Epithelial cell of esophagus (primary cell): ENCODE measurements at regions not wholly inside any gene's neighbourhood (a gene's known extent, or its start where the extent isn't known, plus 50 kb on each side); places are given as distances from the start of the nearest gene placed in this dataset.
"Not testable (repeated sequence)": the region's sequence is repeated elsewhere in the genome, so short reads cannot be mapped to it uniquely, and the experiment has no call there.

Experiments
- DNase-seq: peaks from one replicate; pipeline ENCODE4 v3.0.0; 2010; ENCODE audit warnings: low read depth
- H3K4me3 ChIP-seq: 2 replicates; pipeline ENCODE4 v1.5.1; 2011; ENCODE audit warnings: mild to moderate bottlenecking, low read length, control low read depth
- CTCF ChIP-seq: IDR thresholded peaks from 2 replicates; pipeline ENCODE4 v1.5.1; 2011; ENCODE audit warnings: low read depth, mild to moderate bottlenecking, low read length, control low read depth, inconsistent platforms; ENCODE audit not compliant: insufficient read depth; ENCODE audit errors: missing control alignments

- H3K4me3 ChIP-seq, result no peak overlapping the region
These were observed 738.6 kb downstream of the GALC start for GRCh38 chr14:87254331-87254874.

GRCh38 chr14:87253791-87254190 lies 739.2 kb downstream of the GALC start:
- not testable (repeated sequence) for H3K4me3 ChIP-seq, DNase-seq

More at GRCh38 chr14:87254331-87254874, 738.6 kb downstream of the GALC start:
- no peak for TF ChIP-seq CTCF
- DNase-seq, result no peak

GRCh38 chr14:87252103-87252502 lies 740.9 kb downstream of the GALC start:
- no peak for TF ChIP-seq CTCF

GRCh38 chr14:87251011-87251410 lies 742.0 kb downstream of the GALC start:
- no peak overlapping the region for H3K4me3 ChIP-seq
- TF ChIP-seq CTCF, result no peak
- DNase-seq, result no peak

More at GRCh38 chr14:87252103-87252502, 740.9 kb downstream of the GALC start:
- DNase-seq, result peak; percentile 59
- H3K4me3 ChIP-seq, result no peak overlapping the region

GRCh38 chr14:87241018-87241768 lies 751.8 kb downstream of the GALC start:
- no peak for TF ChIP-seq CTCF

GRCh38 chr14:87240319-87240718 lies 752.7 kb downstream of the GALC start:
- DNase-seq, H3K4me3 ChIP-seq: not testable (repeated sequence)

More at GRCh38 chr14:87241018-87241768, 751.8 kb downstream of the GALC start:
- no peak for DNase-seq
- no peak overlapping the region for H3K4me3 ChIP-seq

GRCh38 chr14:87233806-87234384 lies 759.1 kb downstream of the GALC start:
- no peak for TF ChIP-seq CTCF
- H3K4me3 ChIP-seq, result no peak overlapping the region
- peak; percentile 84 for DNase-seq

GRCh38 chr14:87233266-87233665 lies 759.7 kb downstream of the GALC start:
- TF ChIP-seq CTCF, result no peak
- DNase-seq, result peak; percentile 85
- no peak overlapping the region for H3K4me3 ChIP-seq
